HEK293 (cell line): ENCODE measurements at regions not wholly inside any gene's neighbourhood (a gene's known extent, or its start where the extent isn't known, plus 50 kb on each side); places are given as distances from the start of the nearest gene placed in this dataset.

Source experiments
- CTCF ChIA-PET: fragments of 350-600 bp; formaldehyde crosslinking; extraction: SDS; loops from one replicate; lab custom pipeline; 2021; ENCODE audit warnings: antibody characterized with exemption; lab: Yijun Ruan, JAX
- POLR2A ChIA-PET: fragments of 300-600 bp; formaldehyde crosslinking; extraction: SDS; loops from one replicate; lab custom pipeline; 2020; ENCODE audit warnings: antibody characterized with exemption, inconsistent platforms; lab: Yijun Ruan, JAX
- H3K27ac ChIP-seq: fragments of 200-500 bp; sonication (Bioruptor generic); 2 replicates; pipeline ENCODE4 v1.5.1; 2014; ENCODE audit warnings: low read depth, low read length, control low read depth, inconsistent platforms; ENCODE audit errors: extremely low read depth
- H3K36me3 ChIP-seq, 2 experiments: fragments of 200-500 bp in 1 of 2; sonication (Bioruptor generic) in 1 of 2; 1 replicate in 1 of 2; 2 replicates in 1 of 2; pipeline ENCODE4 v1.5.1; 2014 to 2017; ENCODE audit warnings: inconsistent platforms in 2 of 2, low read length in 2 of 2; ENCODE audit not compliant: control insufficient read depth in 2 of 2, insufficient read depth in 1 of 2
- H3K4me1 ChIP-seq: fragments of 200-500 bp; sonication (Bioruptor generic); 2 replicates; pipeline ENCODE4 v1.5.1; 2014; ENCODE audit warnings: mild to moderate bottlenecking, low read length, inconsistent platforms; ENCODE audit not compliant: control insufficient read depth, insufficient read depth
- H3K4me3 ChIP-seq: 2 replicates; pipeline ENCODE4 v1.5.1; 2011; ENCODE audit warnings: low read depth, mild to moderate bottlenecking, control low read depth, low read length, moderate library complexity
- H3K9me3 ChIP-seq: fragments of 200-500 bp; sonication (Bioruptor generic); 2 replicates; pipeline ENCODE4 v1.5.1; 2014; ENCODE audit warnings: low read depth, low read length, inconsistent platforms; ENCODE audit not compliant: control insufficient read depth, insufficient read depth
- HOXC10 ChIP-seq: sonication (generic); formaldehyde crosslinking; IDR thresholded peaks from 2 replicates; pipeline ENCODE4 v1.8.1; 2023; ENCODE audit warnings: mild to moderate bottlenecking, missing genetic modification reagents
- KLF16 ChIP-seq: fragments of 450-650 bp; formaldehyde crosslinking; IDR thresholded peaks from 2 replicates; pipeline ENCODE4 v1.5.1; 2017; ENCODE audit warnings: missing biosample characterization, missing genetic modification characterization
- TRIM28 ChIP-seq: IDR thresholded peaks from 2 replicates; pipeline ENCODE4 v1.6.1; 2011; ENCODE audit warnings: low read length, control low read depth, borderline replicate concordance
- ZBTB49 ChIP-seq: fragments of 450-650 bp; formaldehyde crosslinking; IDR thresholded peaks from 2 replicates; pipeline ENCODE4 v1.5.1; 2016; ENCODE audit warnings: missing biosample characterization, missing genetic modification characterization, low read depth
- ZNF10 ChIP-seq: fragments of 450-650 bp; formaldehyde crosslinking; IDR thresholded peaks from 2 replicates; pipeline ENCODE4 v1.5.1; 2017; ENCODE audit warnings: missing biosample characterization, missing genetic modification characterization
- ZNF112 ChIP-seq: fragments of 450-650 bp; formaldehyde crosslinking; IDR thresholded peaks from 2 replicates; pipeline ENCODE4 v1.5.0; 2017; ENCODE audit warnings: missing biosample characterization, missing genetic modification characterization
- ZNF157 ChIP-seq: fragments of 450-650 bp; formaldehyde crosslinking; IDR thresholded peaks from 2 replicates; pipeline ENCODE4 v1.5.1; 2016; ENCODE audit warnings: missing biosample characterization, missing genetic modification characterization
- ZNF169 ChIP-seq: fragments of 450-650 bp; formaldehyde crosslinking; IDR thresholded peaks from 2 replicates; pipeline ENCODE4 v1.5.1; 2016; ENCODE audit warnings: missing biosample characterization, missing genetic modification characterization
- ZNF18 ChIP-seq: fragments of 450-650 bp; formaldehyde crosslinking; IDR thresholded peaks from 2 replicates; pipeline ENCODE4 v1.5.1; 2016; ENCODE audit warnings: missing biosample characterization, missing genetic modification characterization
- ZNF211 ChIP-seq: fragments of 450-650 bp; formaldehyde crosslinking; IDR thresholded peaks from 2 replicates; pipeline ENCODE4 v1.5.1; 2016; ENCODE audit warnings: low read depth, missing biosample characterization, missing genetic modification characterization
- ZNF362 ChIP-seq: fragments of 450-650 bp; formaldehyde crosslinking; IDR thresholded peaks from 2 replicates; pipeline ENCODE4 v1.5.1; 2016; ENCODE audit warnings: missing biosample characterization, missing genetic modification characterization
- ZNF366 ChIP-seq: fragments of 450-650 bp; formaldehyde crosslinking; conservative IDR thresholded peaks from 2 replicates; pipeline ENCODE4 v1.5.1; 2016; ENCODE audit warnings: missing biosample characterization, missing genetic modification characterization
- ZNF394 ChIP-seq: fragments of 450-650 bp; formaldehyde crosslinking; IDR thresholded peaks from 2 replicates; pipeline ENCODE4 v1.5.1; 2016; ENCODE audit warnings: missing biosample characterization, missing genetic modification characterization, mild to moderate bottlenecking, moderate library complexity, borderline replicate concordance
- ZNF404 ChIP-seq: fragments of 450-650 bp; formaldehyde crosslinking; IDR thresholded peaks from 2 replicates; pipeline ENCODE4 v1.5.1; 2017; ENCODE audit warnings: missing biosample characterization, missing genetic modification characterization
- ZNF645 ChIP-seq: fragments of 450-650 bp; formaldehyde crosslinking; IDR thresholded peaks from 2 replicates; pipeline ENCODE4; 2016; ENCODE audit warnings: missing biosample characterization, missing genetic modification characterization
- ZNF707 ChIP-seq: fragments of 450-650 bp; formaldehyde crosslinking; IDR thresholded peaks from 2 replicates; pipeline ENCODE4 v1.5.1; 2016; ENCODE audit warnings: missing biosample characterization, missing genetic modification characterization
- ZNF777 ChIP-seq: fragments of 450-650 bp; formaldehyde crosslinking; IDR thresholded peaks from 2 replicates; pipeline ENCODE4 v1.5.1; 2017; ENCODE audit warnings: missing biosample characterization, missing genetic modification characterization, borderline replicate concordance
- ZSCAN5A ChIP-seq: fragments of 450-650 bp; formaldehyde crosslinking; IDR thresholded peaks from 2 replicates; pipeline ENCODE4 v1.5.1; 2016; ENCODE audit warnings: missing biosample characterization, missing genetic modification characterization

GRCh38 chr4:117357866-117358265 lies 272.5 kb upstream of the TRAM1L1 start (continued):
- TF ChIP-seq ZNF10 (tag by site-specific recombination), result no peak
- no peak for TF ChIP-seq ZNF157 (tag by site-specific recombination)
- no peak for TF ChIP-seq ZSCAN5A (tag by site-specific recombination)

- Histone ChIP-seq H3K4me1 (no peaks in the 10 kb centered on the region), H3K27ac (no peak overlapping the region), H3K9me3 (no peaks in the 10 kb centered on the region), H3K36me3 (no peaks in the 10 kb centered on the region), H3K4me3 (no peak overlapping the region)
- ChIA-PET CTCF (no interaction called here), POLR2A (no interaction called here)
- TF ChIP-seq ZNF211 (tag by site-specific recombination), result no peak
- no peak for TF ChIP-seq ZNF112 (tag by site-specific recombination)
- no peak for TF ChIP-seq ZNF169 (tag by site-specific recombination)
- TF ChIP-seq TRIM28, result no peak
- TF ChIP-seq KLF16, result no peak
- TF ChIP-seq ZNF777 (tag by site-specific recombination), result no peak
- TF ChIP-seq ZNF404, result no peak
- TF ChIP-seq ZNF18, result no peak
- no peak for TF ChIP-seq ZNF645 (tag by site-specific recombination)
- no peak for TF ChIP-seq ZSCAN5A (tag by site-specific recombination)
These were observed 285.7 kb upstream of the TRAM1L1 start for GRCh38 chr4:117370944-117371668.

GRCh38 chr4:117375101-117375500 lies 289.7 kb upstream of the TRAM1L1 start:
- Histone ChIP-seq H3K4me3 (no peak overlapping the region), H3K27ac (no peak overlapping the region), H3K4me1 (no peaks in the 10 kb centered on the region), H3K36me3 (no peaks in the 10 kb centered on the region), H3K9me3 (no peaks in the 10 kb centered on the region)
- CTCF ChIA-PET, result no interaction called here
- POLR2A ChIA-PET, result no interaction called here
- TF ChIP-seq ZNF394 (tag by site-specific recombination), result no peak

GRCh38 chr4:117376692-117377091 lies 291.3 kb upstream of the TRAM1L1 start:
- Histone ChIP-seq H3K4me1 (no peaks in the 10 kb centered on the region), H3K9me3 (no peaks in the 10 kb centered on the region), H3K4me3 (no peak overlapping the region), H3K36me3 (no peaks in the 10 kb centered on the region), H3K27ac (no peak overlapping the region)
- ChIA-PET CTCF (no interaction called here), POLR2A (no interaction called here)
- TF ChIP-seq ZBTB49 (no peak), ZNF707 (no peak), ZNF366 (tag by site-specific recombination) (no peak), ZNF777 (tag by site-specific recombination) (no peak), ZSCAN5A (tag by site-specific recombination) (no peak), HOXC10 (no peak), ZNF362 (tag by site-specific recombination) (no peak)
